SKM-1 (cell line): ENCODE measurements at regions not wholly inside any gene's neighbourhood (a gene's known extent, or its start where the extent isn't known, plus 50 kb on each side); places are given as distances from the start of the nearest gene placed in this dataset.
"Not testable (repeated sequence)": the region's sequence is repeated elsewhere in the genome, so short reads cannot be mapped to it uniquely, and the experiment has no call there.

Experiments used
- DNase-seq: peaks from one replicate; lab custom pipeline; 2025; ENCODE audit not compliant: unreplicated experiment; lab: John Stamatoyannopoulos, UW

- DNase-seq, result no peak
These were observed 90.6 kb upstream of the STOX2 start for GRCh38 chr4:183814461-183814860.

- no peak for DNase-seq
These were observed 89.0 kb upstream of the STOX2 start for GRCh38 chr4:183816077-183816476.

- DNase-seq, result no peak
These were observed 88.1 kb upstream of the STOX2 start for GRCh38 chr4:183816882-183817509.

- not testable (repeated sequence) for DNase-seq
These were observed 86.5 kb upstream of the STOX2 start for GRCh38 chr4:183818591-183818990.

GRCh38 chr4:183821076-183821853, 83.8 kb upstream of the STOX2 start:
- no peak for DNase-seq

- DNase-seq, result no peak
These were observed 81.7 kb upstream of the STOX2 start for GRCh38 chr4:183823434-183823833.

GRCh38 chr4:183825346-183825745, 79.8 kb upstream of the STOX2 start:
- DNase-seq, result no peak

- DNase-seq, result no peak
These were observed 78.6 kb upstream of the STOX2 start for GRCh38 chr4:183826461-183826860.

- DNase-seq, result no peak
These were observed 77.0 kb upstream of the STOX2 start for GRCh38 chr4:183828125-183828524.

GRCh38 chr4:183828839-183829238, 76.3 kb upstream of the STOX2 start:
- DNase-seq, result no peak

GRCh38 chr4:183830438-183830985, 74.6 kb upstream of the STOX2 start:
- no peak for DNase-seq

- no peak for DNase-seq
These were observed 74.1 kb upstream of the STOX2 start for GRCh38 chr4:183831026-183831446.

- no peak for DNase-seq
These were observed 73.4 kb upstream of the STOX2 start for GRCh38 chr4:183831683-183832082.

- peak; percentile 44 for DNase-seq
These were observed 72.2 kb upstream of the STOX2 start for GRCh38 chr4:183832776-183833450.

GRCh38 chr4:183834252-183834651, 70.9 kb upstream of the STOX2 start:
- DNase-seq, result no peak

- DNase-seq, result no peak
These were observed 67.9 kb upstream of the STOX2 start for GRCh38 chr4:183837222-183837621.

- DNase-seq, result no peak
These were observed 66.0 kb upstream of the STOX2 start for GRCh38 chr4:183838987-183839712.

GRCh38 chr4:183840311-183840710, 64.8 kb upstream of the STOX2 start:
- peak; percentile 59 for DNase-seq

- no peak for DNase-seq
These were observed 64.1 kb upstream of the STOX2 start for GRCh38 chr4:183841001-183841400.

- no peak for DNase-seq
These were observed 63.0 kb upstream of the STOX2 start for GRCh38 chr4:183842129-183842528.

- DNase-seq, result no peak
These were observed 61.8 kb upstream of the STOX2 start for GRCh38 chr4:183843248-183843671.
